PC-9 (cell line): ENCODE measurements at regions not wholly inside any gene's neighbourhood (a gene's known extent, or its start where the extent isn't known, plus 50 kb on each side); places are given as distances from the start of the nearest gene placed in this dataset.

Experiments
- BruUV-seq: library from RNA; stranded (reverse); fragments of 400-500 nt; replicated peaks from 2 replicates; lab custom pipeline; 2021; lab: Mats Ljungman, UMichigan
- CTCF ChIA-PET: fragments of 300-600 bp; sonication (Branson Sonifier 250); formaldehyde crosslinking; loops from one replicate; lab custom pipeline; 2022; ENCODE audit warnings: antibody characterized with exemption; lab: Charles Lee
- POLR2A ChIA-PET: fragments of 300-600 bp; sonication (Branson Sonifier 250); formaldehyde crosslinking; loops from one replicate; lab custom pipeline; 2022; ENCODE audit warnings: antibody characterized with exemption; ENCODE audit not compliant: unreplicated experiment; lab: Charles Lee
- DNase-seq, 2 experiments: peaks; one replicate each; pipeline versions ENCODE4 v3.0.0 to v3.0.0-alpha.2; 2015 to 2022; ENCODE audit warnings: mixed read lengths in 1 of 2
- H2AFZ ChIP-seq: fragments of 200-600 bp; sonication (generic); 2 replicates; pipeline ENCODE4 v1.8.1; 2017; ENCODE audit warnings: antibody characterized with exemption
- H3F3A ChIP-seq: fragments of 200-600 bp; sonication (generic); 2 replicates; pipeline ENCODE4 v1.8.1; 2017; ENCODE audit warnings: antibody characterized with exemption, mild to moderate bottlenecking, low read depth; ENCODE audit not compliant: insufficient read depth
- H3K27ac ChIP-seq: fragments of 200-600 bp; sonication (generic); 2 replicates; pipeline ENCODE4 v1.6.1; 2016; ENCODE audit warnings: mixed run types
- H3K27me3 ChIP-seq: fragments of 200-600 bp; sonication (generic); 2 replicates; pipeline ENCODE4 v1.6.1; 2016; ENCODE audit warnings: low read depth, mixed run types; ENCODE audit not compliant: insufficient read depth
- H3K36me3 ChIP-seq: fragments of 200-600 bp; sonication (generic); 2 replicates; pipeline ENCODE4 v1.6.1; 2016; ENCODE audit warnings: low read depth, mixed run types
- H3K4me1 ChIP-seq: fragments of 200-600 bp; sonication (generic); replicated peaks from 2 replicates; pipeline ENCODE4 v1.6.1; 2016; ENCODE audit warnings: mixed run types; ENCODE audit not compliant: insufficient read depth
- H3K4me2 ChIP-seq: fragments of 200-600 bp; sonication (generic); 2 replicates; pipeline ENCODE4 v1.6.1; 2017; ENCODE audit warnings: mixed run types
- H3K4me3 ChIP-seq: fragments of 200-600 bp; sonication (generic); 2 replicates; pipeline ENCODE4 v1.6.1; 2016; ENCODE audit warnings: mixed run types
- H3K79me2 ChIP-seq: fragments of 200-600 bp; sonication (generic); 2 replicates; pipeline ENCODE4 v1.6.1; 2017; ENCODE audit warnings: low read depth, mixed run types
- H3K9me2 ChIP-seq: fragments of 200-600 bp; sonication (generic); 2 replicates; pipeline ENCODE4 v1.8.1; 2017; ENCODE audit warnings: mild to moderate bottlenecking; ENCODE audit not compliant: insufficient read depth
- H3K9me3 ChIP-seq: fragments of 200-600 bp; sonication (generic); 2 replicates; pipeline ENCODE4 v1.8.1; 2016; ENCODE audit warnings: low read depth; ENCODE audit not compliant: insufficient read depth
- H4K20me1 ChIP-seq: fragments of 200-600 bp; sonication (generic); 2 replicates; pipeline ENCODE4 v1.8.1; 2017; ENCODE audit not compliant: insufficient read depth
- EZH2 ChIP-seq: fragments of 200-600 bp; sonication (generic); IDR thresholded peaks from 2 replicates; pipeline ENCODE4 v1.8.0; 2017; ENCODE audit warnings: antibody characterized with exemption, low read depth
- intact Hi-C: fragments of 100-400 bp; cut with micrococcal nuclease; formaldehyde crosslinking; loops from one replicate; pipeline ENCODE4 v1.10.0; 2022; ENCODE audit not compliant: unreplicated experiment
- TF ChIP-seq, protein P1 (sequence below): fragments of 200-600 bp; sonication (generic); conservative IDR thresholded peaks from 2 replicates; pipeline ENCODE4 v1.6.1; 2017; ENCODE audit warnings: mixed run types, antibody characterized with exemption, mild to moderate bottlenecking, moderate library complexity

DNA sequence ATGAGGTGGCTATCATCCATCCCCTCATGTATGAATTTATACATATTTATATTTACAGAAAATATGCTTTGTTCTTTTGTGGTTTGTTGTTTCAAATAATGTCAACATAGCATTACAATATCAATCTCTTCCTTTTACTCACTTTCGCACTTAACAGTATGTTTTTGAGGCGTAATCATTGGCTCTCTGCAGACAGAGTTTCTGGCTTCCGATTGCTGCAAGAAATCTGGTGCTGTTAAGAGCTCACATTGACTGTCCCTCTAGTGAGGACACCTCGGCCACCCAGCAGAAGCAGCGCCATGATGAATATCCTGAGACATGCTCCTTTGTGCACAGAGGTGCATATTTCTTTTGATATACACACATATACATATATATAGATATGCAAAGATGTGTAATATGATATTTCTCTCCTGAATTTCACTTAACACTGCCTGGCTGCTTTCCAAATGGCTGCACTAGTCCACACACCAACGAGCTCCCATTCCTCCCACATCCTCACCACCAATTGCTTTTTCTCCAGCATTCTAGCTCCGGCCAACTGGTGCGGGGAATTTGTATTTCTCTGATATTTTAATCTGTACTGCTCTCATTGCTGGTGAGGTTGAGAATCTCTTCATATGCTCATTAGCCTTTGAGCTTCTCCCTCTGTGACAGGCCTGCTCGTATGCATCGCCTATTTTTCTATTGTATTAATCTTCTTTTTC, 248.4 kb downstream of the SIPA1L2 start:
- no peaks in the 10 kb centered on the region for H3K4me1 ChIP-seq
- no TSS peak for BruUV-seq
- ChIA-PET CTCF (no interaction called here), POLR2A (no interaction called here)
- no peak overlapping the region for H3K4me3 ChIP-seq
- no peak overlapping the region for H2AFZ ChIP-seq
- intact Hi-C loops: no loop called here
- no peak for DNase-seq
- no peaks in the 10 kb centered on the region for H3K79me2 ChIP-seq
- H3K27me3 ChIP-seq: peaks cover 13% of the 10 kb centered on the region
- no peak overlapping the region for H3K27ac ChIP-seq
- no peaks in the 10 kb centered on the region for H3K9me3 ChIP-seq
- TF ChIP-seq, protein P1, sequence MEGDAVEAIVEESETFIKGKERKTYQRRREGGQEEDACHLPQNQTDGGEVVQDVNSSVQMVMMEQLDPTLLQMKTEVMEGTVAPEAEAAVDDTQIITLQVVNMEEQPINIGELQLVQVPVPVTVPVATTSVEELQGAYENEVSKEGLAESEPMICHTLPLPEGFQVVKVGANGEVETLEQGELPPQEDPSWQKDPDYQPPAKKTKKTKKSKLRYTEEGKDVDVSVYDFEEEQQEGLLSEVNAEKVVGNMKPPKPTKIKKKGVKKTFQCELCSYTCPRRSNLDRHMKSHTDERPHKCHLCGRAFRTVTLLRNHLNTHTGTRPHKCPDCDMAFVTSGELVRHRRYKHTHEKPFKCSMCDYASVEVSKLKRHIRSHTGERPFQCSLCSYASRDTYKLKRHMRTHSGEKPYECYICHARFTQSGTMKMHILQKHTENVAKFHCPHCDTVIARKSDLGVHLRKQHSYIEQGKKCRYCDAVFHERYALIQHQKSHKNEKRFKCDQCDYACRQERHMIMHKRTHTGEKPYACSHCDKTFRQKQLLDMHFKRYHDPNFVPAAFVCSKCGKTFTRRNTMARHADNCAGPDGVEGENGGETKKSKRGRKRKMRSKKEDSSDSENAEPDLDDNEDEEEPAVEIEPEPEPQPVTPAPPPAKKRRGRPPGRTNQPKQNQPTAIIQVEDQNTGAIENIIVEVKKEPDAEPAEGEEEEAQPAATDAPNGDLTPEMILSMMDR: no peak
- no peak for TF ChIP-seq EZH2
- no peaks in the 10 kb centered on the region for H3K36me3 ChIP-seq
- H3K9me2 ChIP-seq: no peaks in the 10 kb centered on the region
- H3F3A ChIP-seq: no peaks in the 10 kb centered on the region
- no peak overlapping the region for H3K4me2 ChIP-seq
- no peaks in the 10 kb centered on the region for H4K20me1 ChIP-seq

DNA sequence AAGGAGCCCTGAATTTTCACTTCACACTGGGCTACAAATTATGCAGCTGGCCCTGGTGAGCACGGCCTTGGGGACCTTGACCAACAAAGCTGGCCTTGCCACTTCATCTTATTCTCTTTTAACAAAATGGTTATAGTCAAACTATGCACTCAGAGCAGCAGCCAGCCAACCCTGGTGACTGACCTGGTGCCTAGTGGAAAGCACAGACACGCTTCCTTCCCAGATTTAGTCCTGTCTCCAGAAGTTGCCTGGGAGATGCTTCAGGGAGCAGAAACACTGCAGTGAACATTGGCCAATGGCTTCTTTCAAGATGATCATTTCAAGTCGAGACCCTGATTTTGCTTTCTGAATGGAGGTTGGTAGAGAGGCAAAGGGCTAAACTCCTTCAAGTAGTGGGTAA, 249.3 kb downstream of the SIPA1L2 start:
- H2AFZ ChIP-seq: no peak overlapping the region
- no peaks in the 10 kb centered on the region for H3F3A ChIP-seq
- H4K20me1 ChIP-seq: no peaks in the 10 kb centered on the region
- ChIA-PET POLR2A (no interaction called here), CTCF (no interaction called here)
- H3K79me2 ChIP-seq: no peaks in the 10 kb centered on the region
- no peaks in the 10 kb centered on the region for H3K4me1 ChIP-seq
- no peak overlapping the region for H3K27ac ChIP-seq
- BruUV-seq: no TSS peak
- no peak for DNase-seq
- no peaks in the 10 kb centered on the region for H3K9me2 ChIP-seq
- no peaks in the 10 kb centered on the region for H3K9me3 ChIP-seq
- H3K27me3 ChIP-seq: peaks cover 16% of the 10 kb centered on the region
- H3K4me2 ChIP-seq: no peak overlapping the region
- H3K36me3 ChIP-seq: no peaks in the 10 kb centered on the region
- TF ChIP-seq, protein P1: no peak
- TF ChIP-seq EZH2: no peak
- H3K4me3 ChIP-seq: no peak overlapping the region
- intact Hi-C loops: no loop called here

DNA sequence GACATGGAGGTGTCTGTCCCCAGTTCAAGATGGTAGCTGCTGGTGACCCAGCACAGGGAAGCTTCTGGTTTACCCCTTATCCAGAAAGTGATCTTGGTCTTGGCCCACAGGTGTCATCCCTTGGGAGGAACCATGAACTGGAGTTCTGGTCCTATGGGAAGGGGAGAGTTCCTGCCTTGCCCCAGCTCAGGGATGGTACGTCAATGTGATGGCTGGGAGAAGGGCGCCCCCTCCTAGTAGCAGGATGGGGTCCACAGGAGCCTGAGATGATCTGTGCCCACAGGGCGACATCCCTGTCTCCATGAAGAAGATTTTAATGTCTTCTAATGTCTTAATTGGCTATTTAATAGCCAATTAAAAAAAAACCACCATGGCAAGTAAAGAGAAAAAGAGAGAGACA, 249.8 kb downstream of the SIPA1L2 start:
- no peaks in the 10 kb centered on the region for H3F3A ChIP-seq
- no peaks in the 10 kb centered on the region for H3K9me3 ChIP-seq
- H3K27ac ChIP-seq: no peak overlapping the region
- H3K27me3 ChIP-seq: peaks cover 21% of the 10 kb centered on the region
- no peak for DNase-seq
- no peaks in the 10 kb centered on the region for H3K4me1 ChIP-seq
- no TSS peak for BruUV-seq
- CTCF ChIA-PET: no interaction called here
- intact Hi-C loops: no loop called here
- no peaks in the 10 kb centered on the region for H4K20me1 ChIP-seq
- H3K36me3 ChIP-seq: no peaks in the 10 kb centered on the region
- no peaks in the 10 kb centered on the region for H3K9me2 ChIP-seq
- H3K4me3 ChIP-seq: no peak overlapping the region
- H2AFZ ChIP-seq: no peak overlapping the region
- H3K4me2 ChIP-seq: no peak overlapping the region
- POLR2A ChIA-PET: no interaction called here
- H3K79me2 ChIP-seq: no peaks in the 10 kb centered on the region
- TF ChIP-seq EZH2: no peak
- TF ChIP-seq, protein P1: no peak
